ENCODE measurements at regions not wholly inside any gene's neighbourhood (a gene's known extent, or its start where the extent isn't known, plus 50 kb on each side); places are given as distances from the start of the nearest gene placed in this dataset.

- H3K9me1 ChIP-seq (ENCODE audit: control insufficient read depth, insufficient read depth, low read length), result no peaks in the 10 kb centered on the region
- intact Hi-C loops (cut with micrococcal nuclease) (no loop called here), in situ Hi-C loops (cut with MboI) (no loop called here)
- no peaks in the 10 kb centered on the region; the same call in 1 of the 2 replicates for H4K20me1 ChIP-seq (replicated peaks; ENCODE audit: control insufficient read depth, insufficient read depth, low read length)
- FAIRE-seq (no peak), DNase-seq (ENCODE audit: extremely low read depth in 1 of 4, low spot score in 3 of 4) (no peak), ATAC-seq (no peak)
- no peak overlapping the region for H3K4me2 ChIP-seq (ENCODE audit: insufficient read depth, low read length)
- H3K4me1 ChIP-seq (replicated peaks in 1 of 2; ENCODE audit: control insufficient read depth in 2 of 2, insufficient read depth in 2 of 2, low read length in 2 of 2), result peaks cover 3 to 12% of the 10 kb centered on the region in 2 experiments; a peak in 4 of 5 replicates
- CTCF ChIA-PET (ENCODE audit: low intra/inter-chr PET ratio), result no interaction called here
- H3K4me3 ChIP-seq, result no peak overlapping the region
- no peak overlapping the region for H3K27ac ChIP-seq (ENCODE audit: extremely low read depth, low read depth, low read length)
- H3K9me3 ChIP-seq (replicated peaks; ENCODE audit: control insufficient read depth, insufficient read depth, low read depth, low read length), result no peaks in the 10 kb centered on the region
- no peaks in the 10 kb centered on the region for H3K79me2 ChIP-seq (ENCODE audit: control insufficient read depth, insufficient read depth, low read length)
- H3K27me3 ChIP-seq (ENCODE audit: control insufficient read depth in 2 of 2, insufficient read depth in 2 of 2, low read length in 2 of 2), result peaks cover 2 to 39% of the 10 kb centered on the region in 2 experiments; a peak in 3 of 5 replicates
- no TSS peak for BruUV-seq (replicated peaks)
- 3% methylated on average over 6 of the region's 6 CpGs for WGBS (ENCODE audit: insufficient coverage, low coverage, missing lambda C conversion rate)
- no peaks in the 10 kb centered on the region for H3K36me3 ChIP-seq (ENCODE audit: control insufficient read depth, insufficient read depth, low read length)
- no peak overlapping the region for H2AFZ ChIP-seq (ENCODE audit: low read depth, low read length)
- POLR2A ChIA-PET, result interaction anchor here (0.6 kb wide), 1 partner anchor 13 kb away, joined by 3 read pairs; no protein-coding TSS in a partner anchor
- no peak overlapping the region for H3K9ac ChIP-seq (ENCODE audit: insufficient read depth in 1 of 2, low read depth in 2 of 2, low read length in 2 of 2)
- TF ChIP-seq HDGF (IDR thresholded peaks at IDR 0.05) (no peak), RBM25 (IDR thresholded peaks at IDR 0.05; ENCODE audit: low read depth, low read length, severe bottlenecking) (peak; percentile 66), BRD9 (IDR thresholded peaks at IDR 0.05; ENCODE audit: low read depth, partially characterized antibody) (no peak), CREBBP (IDR thresholded peaks at IDR 0.05; ENCODE audit: low read depth, low read length) (no peak), NCOR1 (IDR thresholded peaks at IDR 0.05) (no peak), BRF2 (IDR thresholded peaks at IDR 0.05; ENCODE audit: borderline replicate concordance, insufficient read depth, insufficient read length) (no peak), NFXL1 (CRISPR knock-in tag; IDR thresholded peaks at IDR 0.05) (no peak), AFF4 (CRISPR knock-in tag; IDR thresholded peaks at IDR 0.05) (no peak), CHD4 (IDR thresholded peaks at IDR 0.05; ENCODE audit: insufficient read depth, insufficient replicate concordance, low read depth, low read length, poor library complexity, severe bottlenecking) (no peak), KAT2B (IDR thresholded peaks at IDR 0.05; ENCODE audit: low read depth, low read length) (no peak), CBX3 (IDR thresholded peaks at IDR 0.05; ENCODE audit: borderline replicate concordance in 1 of 2, low read length in 2 of 2) (no peak), PURB (CRISPR knock-in tag; IDR thresholded peaks at IDR 0.05; ENCODE audit: low read depth) (no peak), ZFP1 (CRISPR knock-in tag; IDR thresholded peaks at IDR 0.05) (no peak), KLF13 (tag; IDR thresholded peaks at IDR 0.05; ENCODE audit: borderline replicate concordance, low read depth) (no peak)
- TF ChIP-seq, protein P1, sequence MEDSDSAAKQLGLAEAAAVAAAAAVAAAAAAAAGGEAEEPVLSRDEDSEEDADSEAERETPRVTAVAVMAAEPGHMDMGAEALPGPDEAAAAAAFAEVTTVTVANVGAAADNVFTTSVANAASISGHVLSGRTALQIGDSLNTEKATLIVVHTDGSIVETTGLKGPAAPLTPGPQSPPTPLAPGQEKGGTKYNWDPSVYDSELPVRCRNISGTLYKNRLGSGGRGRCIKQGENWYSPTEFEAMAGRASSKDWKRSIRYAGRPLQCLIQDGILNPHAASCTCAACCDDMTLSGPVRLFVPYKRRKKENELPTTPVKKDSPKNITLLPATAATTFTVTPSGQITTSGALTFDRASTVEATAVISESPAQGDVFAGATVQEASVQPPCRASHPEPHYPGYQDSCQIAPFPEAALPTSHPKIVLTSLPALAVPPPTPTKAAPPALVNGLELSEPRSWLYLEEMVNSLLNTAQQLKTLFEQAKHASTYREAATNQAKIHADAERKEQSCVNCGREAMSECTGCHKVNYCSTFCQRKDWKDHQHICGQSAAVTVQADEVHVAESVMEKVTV (CRISPR knock-in tag; IDR thresholded peaks at IDR 0.05), result no peak
- TF ChIP-seq, protein P2, sequence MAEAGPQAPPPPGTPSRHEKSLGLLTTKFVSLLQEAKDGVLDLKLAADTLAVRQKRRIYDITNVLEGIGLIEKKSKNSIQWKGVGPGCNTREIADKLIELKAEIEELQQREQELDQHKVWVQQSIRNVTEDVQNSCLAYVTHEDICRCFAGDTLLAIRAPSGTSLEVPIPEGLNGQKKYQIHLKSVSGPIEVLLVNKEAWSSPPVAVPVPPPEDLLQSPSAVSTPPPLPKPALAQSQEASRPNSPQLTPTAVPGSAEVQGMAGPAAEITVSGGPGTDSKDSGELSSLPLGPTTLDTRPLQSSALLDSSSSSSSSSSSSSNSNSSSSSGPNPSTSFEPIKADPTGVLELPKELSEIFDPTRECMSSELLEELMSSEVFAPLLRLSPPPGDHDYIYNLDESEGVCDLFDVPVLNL (CRISPR knock-in tag; IDR thresholded peaks at IDR 0.05; ENCODE audit: low read depth), result no peak
Measured at GRCh38 chr1:38257374-38257773, 210.8 kb upstream of the POU3F1 start.

Data from K562 (cell line).